Neuronal stem cell (in vitro differentiated cells): ENCODE measurements at regions not wholly inside any gene's neighbourhood (a gene's known extent, or its start where the extent isn't known, plus 50 kb on each side); places are given as distances from the start of the nearest gene placed in this dataset.

Source experiments
- DNase-seq: peaks from one replicate; pipeline ENCODE4 v3.0.0-alpha.2; 2013; ENCODE audit warnings: low spot score
- H2AFZ ChIP-seq: one replicate; pipeline ENCODE4 v1.6.1; 2013; ENCODE audit warnings: mild to moderate bottlenecking, low read length, inconsistent platforms
- H2AK5ac ChIP-seq: 2 replicates; pipeline ENCODE4 v1.6.1; 2013; ENCODE audit warnings: low read depth, mild to moderate bottlenecking, inconsistent platforms, low read length, moderate library complexity, mixed read lengths
- H2BK120ac ChIP-seq: 2 replicates; pipeline ENCODE4 v1.6.1; 2013; ENCODE audit warnings: low read depth, mild to moderate bottlenecking, inconsistent platforms, low read length, moderate library complexity, mixed read lengths
- H2BK12ac ChIP-seq: one replicate; pipeline ENCODE4 v1.6.1; 2013; ENCODE audit warnings: low read length, inconsistent platforms
- H2BK15ac ChIP-seq: 2 replicates; pipeline ENCODE4 v1.6.1; 2013; ENCODE audit warnings: mild to moderate bottlenecking, low read length, inconsistent platforms, mixed read lengths
- H2BK5ac ChIP-seq: one replicate; pipeline ENCODE4 v1.6.1; 2013; ENCODE audit warnings: inconsistent platforms, mild to moderate bottlenecking, low read length, moderate library complexity
- H3K14ac ChIP-seq: one replicate; pipeline ENCODE4 v1.6.1; 2013; ENCODE audit warnings: low read length, inconsistent platforms
- H3K18ac ChIP-seq: 2 replicates; pipeline ENCODE4 v1.6.1; 2013; ENCODE audit warnings: low read length, inconsistent platforms
- H3K23ac ChIP-seq: 2 replicates; pipeline ENCODE4 v1.6.1; 2013; ENCODE audit warnings: low read depth, mild to moderate bottlenecking, mixed read lengths, low read length, inconsistent platforms; ENCODE audit not compliant: poor library complexity
- H3K27ac ChIP-seq: replicated peaks from 3 replicates; pipeline ENCODE4 v1.5.1; 2013; ENCODE audit warnings: low read length, inconsistent platforms
- H3K27me3 ChIP-seq, 3 experiments: 2 replicates each; pipeline ENCODE4 v1.6.1; 2013; ENCODE audit warnings: low read length in 3 of 3, mild to moderate bottlenecking in 2 of 3, inconsistent platforms in 1 of 3, low read depth in 1 of 3, mixed read lengths in 1 of 3, moderate library complexity in 1 of 3; ENCODE audit not compliant: control insufficient read depth in 3 of 3, insufficient read depth in 3 of 3
- H3K36me3 ChIP-seq, 2 donors: replicated peaks in 1 of 2; 2 replicates each; pipeline ENCODE4 v1.6.1; 2013; ENCODE audit warnings: low read length in 2 of 2; ENCODE audit not compliant: control insufficient read depth in 2 of 2, insufficient read depth in 2 of 2
- H3K4ac ChIP-seq: 2 replicates; pipeline ENCODE4 v1.6.1; 2013; ENCODE audit warnings: inconsistent platforms, mild to moderate bottlenecking, low read length, moderate library complexity
- H3K4me1 ChIP-seq, 2 donors: 1 replicate in 1 of 2; 2 replicates in 1 of 2; pipeline ENCODE4 v1.6.1; 2013; ENCODE audit warnings: low read length in 2 of 2, low read depth in 1 of 2; ENCODE audit not compliant: control insufficient read depth in 2 of 2, insufficient read depth in 1 of 2
- H3K4me2 ChIP-seq: one replicate; pipeline ENCODE4 v1.6.1; 2013; ENCODE audit warnings: mild to moderate bottlenecking, low read length, inconsistent platforms; ENCODE audit not compliant: insufficient read depth, poor library complexity, severe bottlenecking
- H3K4me3 ChIP-seq, 2 donors: 2 replicates each; pipeline ENCODE4 v1.5.1; 2013; ENCODE audit warnings: low read length in 2 of 2, mild to moderate bottlenecking in 2 of 2, inconsistent platforms in 1 of 2, moderate library complexity in 1 of 2
- H3K79me1 ChIP-seq: one replicate; pipeline ENCODE4 v1.6.1; 2013; ENCODE audit warnings: low read depth, mild to moderate bottlenecking, inconsistent platforms, low read length, moderate library complexity
- H3K9ac ChIP-seq: one replicate; pipeline ENCODE4 v1.6.1; 2013; ENCODE audit warnings: mild to moderate bottlenecking, low read depth, low read length, inconsistent platforms; ENCODE audit not compliant: poor library complexity
- H3K9me3 ChIP-seq, 2 donors: replicated peaks in 1 of 2; 2 replicates each; pipeline versions ENCODE3 to v1.6.1; 2013; ENCODE audit warnings: low read length in 2 of 2, mild to moderate bottlenecking in 2 of 2, inconsistent platforms in 1 of 2, low read depth in 1 of 2, mixed read lengths in 1 of 2, moderate library complexity in 1 of 2; ENCODE audit not compliant: control insufficient read depth in 2 of 2, insufficient read depth in 1 of 2
- H4K8ac ChIP-seq: one replicate; pipeline ENCODE4 v1.6.1; 2013; ENCODE audit warnings: low read depth, mild to moderate bottlenecking, inconsistent platforms, low read length, moderate library complexity
- H4K91ac ChIP-seq: one replicate; pipeline ENCODE4 v1.6.1; 2013; ENCODE audit warnings: low read length, low read depth, mild to moderate bottlenecking, inconsistent platforms; ENCODE audit not compliant: poor library complexity
- WGBS, 2 donors: extraction: QIAGEN DNeasy Blood & Tissue Kit; methylation state at CpG; one replicate each; pipeline ENCODE4 v1.1.7; 2013; ENCODE audit warnings: missing lambda C conversion rate in 2 of 2, mixed read lengths in 1 of 2; ENCODE audit not compliant: insufficient read length in 2 of 2, insufficient replicate concordance in 1 of 2; ENCODE audit errors: extremely low coverage in 2 of 2; 5-methylcytosine and 5-hydroxymethylcytosine counted together

DNA sequence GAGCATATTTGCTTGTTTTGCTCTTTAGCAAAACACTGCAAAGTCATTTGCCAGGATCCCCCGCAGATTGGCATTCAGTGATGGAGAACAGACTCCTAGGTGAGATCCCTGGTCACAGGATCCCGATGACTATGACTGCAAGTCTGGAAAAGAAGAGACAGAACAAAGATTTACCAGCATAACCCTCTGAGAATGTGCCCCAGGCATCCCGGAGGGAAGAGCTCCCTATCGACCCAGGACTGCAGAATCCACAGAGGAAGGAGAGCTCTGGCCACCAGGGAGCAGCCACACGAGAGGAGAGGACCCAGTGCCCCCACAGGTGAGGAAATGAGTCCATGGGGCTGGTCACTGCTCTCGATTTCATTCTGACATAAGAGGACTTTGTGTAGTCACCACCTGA, 105.2 kb downstream of the ZNF280B start:
- Histone ChIP-seq H3K27ac (no peak overlapping the region), H2BK15ac (no peak overlapping the region), H3K14ac (no peak overlapping the region), H2BK120ac (no peak overlapping the region), H2AFZ (no peak overlapping the region), H3K79me1 (no peaks in the 10 kb centered on the region), H3K4ac (no peak overlapping the region), H3K18ac (no peak overlapping the region), H4K8ac (no peak overlapping the region), H4K91ac (no peak overlapping the region), H3K27me3 (peaks cover 0 to 21% (median 9%) of the 10 kb centered on the region in 3 experiments), H3K4me2 (no peak overlapping the region), H2BK5ac (no peak overlapping the region), H3K23ac (no peak overlapping the region), H2BK12ac (no peak overlapping the region), H3K9ac (no peak overlapping the region), H3K4me1 (no peaks in the 10 kb centered on the region), H3K4me3 (no peak overlapping the region), H3K36me3 (no peaks in the 10 kb centered on the region), H2AK5ac (no peak overlapping the region), H3K9me3 (no peaks in the 10 kb centered on the region)
- WGBS, 2 donors: no CpG with 5 or more reads among the region's 6 CpGs
- DNase-seq: no peak

- Histone ChIP-seq H3K9me3 (no peaks in the 10 kb centered on the region), H3K4ac (no peak overlapping the region), H3K23ac (no peak overlapping the region), H3K14ac (no peak overlapping the region), H4K91ac (no peak overlapping the region), H4K8ac (no peak overlapping the region), H3K9ac (no peak overlapping the region), H3K79me1 (no peaks in the 10 kb centered on the region), H3K4me3 (no peak overlapping the region), H2BK5ac (no peak overlapping the region), H3K4me2 (no peak overlapping the region), H2AK5ac (no peak overlapping the region), H3K36me3 (no peaks in the 10 kb centered on the region), H2AFZ (no peak overlapping the region), H2BK15ac (no peak overlapping the region), H3K27ac (no peak overlapping the region), H2BK120ac (no peak overlapping the region), H3K4me1 (no peaks in the 10 kb centered on the region), H3K27me3 (peaks cover 0 to 25% (median 9%) of the 10 kb centered on the region in 3 experiments), H2BK12ac (no peak overlapping the region), H3K18ac (no peak overlapping the region)
- DNase-seq: no peak
- no CpG with 5 or more reads among the region's 4 CpGs for WGBS, 2 donors
Measured at GRCh38 chr22:22403771-22404170, 104.8 kb downstream of the ZNF280B start.

- Histone ChIP-seq H3K9me3 (no peaks in the 10 kb centered on the region), H4K8ac (peak overlapping the region; percentile 48), H3K4me2 (no peak overlapping the region), H3K36me3 (no peaks in the 10 kb centered on the region), H2BK120ac (no peak overlapping the region), H3K9ac (no peak overlapping the region), H3K4ac (no peak overlapping the region), H2AK5ac (no peak overlapping the region), H3K27ac (no peak overlapping the region), H3K79me1 (no peaks in the 10 kb centered on the region), H2AFZ (no peak overlapping the region), H3K4me3 (no peak overlapping the region), H4K91ac (no peak overlapping the region), H2BK12ac (no peak overlapping the region), H3K18ac (no peak overlapping the region), H3K23ac (peak overlapping the region; percentile 74), H3K14ac (no peak overlapping the region), H3K4me1 (no peaks in the 10 kb centered on the region), H2BK5ac (no peak overlapping the region), H3K27me3 (peaks cover 0 to 26% (median 9%) of the 10 kb centered on the region in 3 experiments), H2BK15ac (no peak overlapping the region)
- DNase-seq: no peak
- no CpG with 5 or more reads among the region's 8 CpGs for WGBS, 2 donors
Measured at GRCh38 chr22:22404598-22405284, 103.8 kb downstream of the ZNF280B start.

GRCh38 chr22:22406445-22407027, 102.0 kb downstream of the ZNF280B start:
- Histone ChIP-seq H3K36me3 (no peaks in the 10 kb centered on the region), H3K9me3 (no peaks in the 10 kb centered on the region), H3K79me1 (no peaks in the 10 kb centered on the region), H3K27me3 (peaks cover 0 to 22% (median 2%) of the 10 kb centered on the region in 3 experiments), H3K4me3 (no peak overlapping the region), H3K27ac (no peak overlapping the region), H2AFZ (no peak overlapping the region), H4K8ac (no peak overlapping the region), H2BK120ac (no peak overlapping the region), H3K4me1 (no peaks in the 10 kb centered on the region), H3K9ac (no peak overlapping the region), H2BK15ac (no peak overlapping the region), H2AK5ac (no peak overlapping the region), H2BK5ac (no peak overlapping the region), H3K4ac (no peak overlapping the region), H2BK12ac (no peak overlapping the region), H3K18ac (no peak overlapping the region), H3K23ac (no peak overlapping the region), H4K91ac (no peak overlapping the region), H3K4me2 (no peak overlapping the region), H3K14ac (no peak overlapping the region)
- no peak for DNase-seq
- WGBS, 2 donors: no CpG with 5 or more reads among the region's 5 CpGs
